ENCODE measurements at regions not wholly inside any gene's neighbourhood (a gene's known extent, or its start where the extent isn't known, plus 50 kb on each side); places are given as distances from the start of the nearest gene placed in this dataset.
"Not testable (repeated sequence)": the region's sequence is repeated elsewhere in the genome, so short reads cannot be mapped to it uniquely, and the experiment has no call there.

- no peak overlapping the region for H2BK5ac ChIP-seq (ENCODE audit: insufficient read length, low read length)
- peaks cover 10% of the 10 kb centered on the region in 2 experiments for H3K4me1 Mint-ChIP-seq
- no peak overlapping the region for H2BK15ac ChIP-seq (ENCODE audit: low read depth, low read length)
- H3K9me3 Mint-ChIP-seq = peaks cover 16 to 21% of the 10 kb centered on the region in 2 experiments
- no peak overlapping the region for H2BK12ac ChIP-seq (ENCODE audit: insufficient read length, low read depth, low read length)
- DNase-seq = no peak
- H3K27me3 Mint-ChIP-seq (ENCODE audit: low read depth) = peaks cover 12% of the 10 kb centered on the region
- no peak overlapping the region for H3K9ac ChIP-seq (ENCODE audit: extremely low read depth, insufficient read length, low read length)
- H3K18ac ChIP-seq (ENCODE audit: insufficient read length, low read depth, low read length) = no peak overlapping the region
- H3K36me3 Mint-ChIP-seq (ENCODE audit: insufficient read depth in 1 of 3, low read depth in 3 of 3) = peaks cover 2 to 16% (median 6%) of the 10 kb centered on the region in 3 experiments; a peak in 4 of 7 replicates
- H2AFZ ChIP-seq (ENCODE audit: low read length) = no peak overlapping the region
- H3K4me2 ChIP-seq (ENCODE audit: insufficient read depth, insufficient read length, low read length) = no peak overlapping the region
- no peak for TF ChIP-seq CTCF (conservative IDR thresholded peaks at IDR 0.05)
- no peak overlapping the region for H4K91ac ChIP-seq (ENCODE audit: insufficient read length, low read depth, low read length)
- H3T11ph ChIP-seq (ENCODE audit: low read length) = no peak overlapping the region
- H3K27ac Mint-ChIP-seq = no peak overlapping the region
- WGBS (ENCODE audit: extremely low coverage, insufficient read length, low lambda C conversion rate) = no CpG with 5 or more reads among the region's 2 CpGs
- no peaks in the 10 kb centered on the region for H3K23me2 ChIP-seq (ENCODE audit: insufficient read length, low read depth, low read length, poor library complexity, severe bottlenecking)
- H3K27me3 ChIP-seq (ENCODE audit: insufficient read depth, low read length) = no peaks in the 10 kb centered on the region
- peaks cover 4% of the 10 kb centered on the region for H3K4me1 ChIP-seq (ENCODE audit: insufficient read depth, low read length)
- H3K27ac ChIP-seq (ENCODE audit: insufficient read length, low read depth, low read length) = no peak overlapping the region
- no peak overlapping the region for H2AK5ac ChIP-seq (ENCODE audit: insufficient read length, low read length)
- H3K4me3 Mint-ChIP-seq = no peak overlapping the region
- H2BK120ac ChIP-seq (ENCODE audit: low read depth, low read length, poor library complexity, severe bottlenecking) = no peak overlapping the region
- H3K4ac ChIP-seq (ENCODE audit: low read depth, low read length) = no peak overlapping the region
- no peak overlapping the region for H4K5ac ChIP-seq (ENCODE audit: insufficient read length, low read depth, low read length)
- no peak overlapping the region for H2BK20ac ChIP-seq (ENCODE audit: low read depth, low read length, poor library complexity, severe bottlenecking)
- no peak overlapping the region for H3K14ac ChIP-seq (ENCODE audit: insufficient read depth, low read length)
- H3K9me3 ChIP-seq (ENCODE audit: control insufficient read depth, low read depth, low read length) = no peaks in the 10 kb centered on the region
- no peak overlapping the region for H3K23ac ChIP-seq (ENCODE audit: insufficient read length, low read depth, low read length)
- H3K79me2 ChIP-seq (ENCODE audit: insufficient read depth, low read length) = no peaks in the 10 kb centered on the region
- H3K56ac ChIP-seq (ENCODE audit: insufficient read length, low read depth, low read length) = no peak overlapping the region
- H4K8ac ChIP-seq (replicated peaks; ENCODE audit: insufficient read length, low read depth, low read length) = no peak overlapping the region
- no peaks in the 10 kb centered on the region for H4K20me1 ChIP-seq (ENCODE audit: control insufficient read depth, insufficient read depth, insufficient read length)
- H3K79me1 ChIP-seq (ENCODE audit: insufficient read depth, low read depth, low read length, poor library complexity, severe bottlenecking) = no peaks in the 10 kb centered on the region
These were observed 165.6 kb downstream of the USP31 start for GRCh38 chr16:22983614-22984013.

GRCh38 chr16:22980514-22980913 lies 166.6 kb downstream of the HS3ST2 start:
- Mint-ChIP-seq H3K4me1 (peaks cover 10 to 11% of the 10 kb centered on the region in 2 experiments), H3K27me3 (ENCODE audit: low read depth) (peaks cover 12% of the 10 kb centered on the region), H3K9me3 (peaks cover 16 to 18% of the 10 kb centered on the region in 2 experiments), H3K36me3 (ENCODE audit: insufficient read depth in 1 of 3, low read depth in 3 of 3) (peaks cover 2 to 16% (median 6%) of the 10 kb centered on the region in 3 experiments; a peak in 4 of 7 replicates)
- no CpG with 5 or more reads among the region's 3 CpGs for WGBS (ENCODE audit: extremely low coverage, insufficient read length, low lambda C conversion rate)
- H3K23ac ChIP-seq (ENCODE audit: insufficient read length, low read depth, low read length); H2BK20ac ChIP-seq (ENCODE audit: low read depth, low read length, poor library complexity, severe bottlenecking); H2BK15ac ChIP-seq (ENCODE audit: low read depth, low read length); H3K4ac ChIP-seq (ENCODE audit: low read depth, low read length); H3K4me3 Mint-ChIP-seq; H3K9ac ChIP-seq (ENCODE audit: extremely low read depth, insufficient read length, low read length); H2BK5ac ChIP-seq (ENCODE audit: insufficient read length, low read length); H4K8ac ChIP-seq (replicated peaks; ENCODE audit: insufficient read length, low read depth, low read length); H3K18ac ChIP-seq (ENCODE audit: insufficient read length, low read depth, low read length); H2BK12ac ChIP-seq (ENCODE audit: insufficient read length, low read depth, low read length); H3K79me1 ChIP-seq (ENCODE audit: insufficient read depth, low read depth, low read length, poor library complexity, severe bottlenecking); H3K79me2 ChIP-seq (ENCODE audit: insufficient read depth, low read length); H2AFZ ChIP-seq (ENCODE audit: low read length); DNase-seq; H2AK5ac ChIP-seq (ENCODE audit: insufficient read length, low read length); H3K14ac ChIP-seq (ENCODE audit: insufficient read depth, low read length); H3K23me2 ChIP-seq (ENCODE audit: insufficient read length, low read depth, low read length, poor library complexity, severe bottlenecking); H2BK120ac ChIP-seq (ENCODE audit: low read depth, low read length, poor library complexity, severe bottlenecking); H3K56ac ChIP-seq (ENCODE audit: insufficient read length, low read depth, low read length); H4K91ac ChIP-seq (ENCODE audit: insufficient read length, low read depth, low read length); H4K5ac ChIP-seq (ENCODE audit: insufficient read length, low read depth, low read length); H3K9me3 ChIP-seq (ENCODE audit: control insufficient read depth, low read depth, low read length); H3K4me1 ChIP-seq (ENCODE audit: insufficient read depth, low read length); H3K4me2 ChIP-seq (ENCODE audit: insufficient read depth, insufficient read length, low read length); H4K20me1 ChIP-seq (ENCODE audit: control insufficient read depth, insufficient read depth, insufficient read length); H3K27me3 ChIP-seq (ENCODE audit: insufficient read depth, low read length); H3K27ac ChIP-seq (ENCODE audit: insufficient read length, low read depth, low read length); H3T11ph ChIP-seq (ENCODE audit: low read length); H3K27ac Mint-ChIP-seq: not testable (repeated sequence)

All from H9 (cell line).